Natural killer cell treated with Interleukin-12 subunit alpha and Interleukin-12 subunit beta and Interleukin-15 and Interleukin-18, amount 100 ng/mL, for 72 hours (primary cell): ENCODE measurements at regions not wholly inside any gene's neighbourhood (a gene's known extent, or its start where the extent isn't known, plus 50 kb on each side); places are given as distances from the start of the nearest gene placed in this dataset.
"Not testable (repeated sequence)": the region's sequence is repeated elsewhere in the genome, so short reads cannot be mapped to it uniquely, and the experiment has no call there.

Experiments
- ATAC-seq, 2 donors: fragments of 150-1000 bp; cut with Tn5 transposase in 1 of 2; sonication (Bioruptor Pico), chemical (Tn5 transposase) in 1 of 2; 2 replicates each; pipeline ENCODE4 v1.10.0; 2021
- DNase-seq: peaks from one replicate; pipeline ENCODE4 v3.0.0; 2022; ENCODE audit warnings: low spot score
- H3K27ac Mint-ChIP-seq, 2 donors: 1 replicate in 1 of 2; 2 replicates in 1 of 2; pipeline ENCODE4 v1.8.0; 2022; ENCODE audit warnings: mixed read lengths in 2 of 2, mild to moderate bottlenecking in 1 of 2, moderate library complexity in 1 of 2
- H3K27me3 Mint-ChIP-seq, 2 donors: 1 replicate in 1 of 2; 2 replicates in 1 of 2; pipeline ENCODE4 v1.8.0; 2022; ENCODE audit warnings: mixed read lengths in 2 of 2
- H3K36me3 Mint-ChIP-seq: one replicate; pipeline ENCODE4 v1.8.0; 2022; ENCODE audit warnings: mixed read lengths
- H3K4me1 Mint-ChIP-seq, 2 donors: 1 replicate in 1 of 2; 2 replicates in 1 of 2; pipeline ENCODE4 v1.8.0; 2022; ENCODE audit warnings: low read depth in 2 of 2, mixed read lengths in 2 of 2, mild to moderate bottlenecking in 1 of 2
- H3K4me3 Mint-ChIP-seq: one replicate; pipeline ENCODE4 v1.8.0; 2022; ENCODE audit warnings: mixed read lengths
- H3K9me3 Mint-ChIP-seq: 2 replicates; pipeline ENCODE4 v1.8.0; 2022; ENCODE audit warnings: mixed read lengths

- H3K27ac Mint-ChIP-seq = no peak overlapping the region
- no peaks in the 10 kb centered on the region for H3K36me3 Mint-ChIP-seq
- no peak overlapping the region for H3K4me3 Mint-ChIP-seq
- DNase-seq = no peak
- H3K27me3 Mint-ChIP-seq = peaks cover 0 to 7% of the 10 kb centered on the region in 2 donors
- no peaks in the 10 kb centered on the region for H3K9me3 Mint-ChIP-seq
- ATAC-seq = no peak
- no peaks in the 10 kb centered on the region for H3K4me1 Mint-ChIP-seq
Measured at GRCh38 chr15:81747026-81747425, 298.8 kb downstream of the MEX3B start.

GRCh38 chr15:81744364-81744763, 301.5 kb downstream of the MEX3B start:
- Mint-ChIP-seq H3K9me3 (no peaks in the 10 kb centered on the region), H3K4me1 (no peaks in the 10 kb centered on the region), H3K27ac (no peak overlapping the region), H3K27me3 (peaks cover 0 to 7% of the 10 kb centered on the region in 2 donors), H3K36me3 (no peaks in the 10 kb centered on the region), H3K4me3 (no peak overlapping the region)
- DNase-seq (no peak), ATAC-seq (no peak)

DNA sequence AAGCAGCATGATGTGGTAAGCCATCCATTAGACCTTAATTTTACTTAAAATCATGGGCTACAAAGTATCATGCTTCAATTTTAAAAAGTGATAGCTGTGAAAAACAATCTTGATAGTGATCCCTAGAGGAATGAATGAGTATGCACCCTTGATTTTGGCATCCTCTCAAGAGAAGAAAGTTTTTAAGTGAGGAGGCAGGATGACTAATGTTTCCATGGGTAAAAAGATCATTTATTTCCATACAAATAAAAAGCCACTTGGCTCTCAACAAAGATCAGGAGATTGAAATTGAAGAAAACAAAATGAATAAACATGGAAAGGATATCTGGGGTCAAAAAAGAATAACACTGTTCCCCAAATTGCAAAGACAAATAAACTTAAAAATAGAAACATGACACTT, 305.4 kb downstream of the MEX3B start:
- ATAC-seq (no peak), DNase-seq (no peak)
- Mint-ChIP-seq H3K27me3 (peaks cover 0 to 5% of the 10 kb centered on the region in 2 donors), H3K27ac (no peak overlapping the region), H3K4me1 (no peaks in the 10 kb centered on the region), H3K36me3 (no peaks in the 10 kb centered on the region), H3K4me3 (no peak overlapping the region), H3K9me3 (no peaks in the 10 kb centered on the region)

DNA sequence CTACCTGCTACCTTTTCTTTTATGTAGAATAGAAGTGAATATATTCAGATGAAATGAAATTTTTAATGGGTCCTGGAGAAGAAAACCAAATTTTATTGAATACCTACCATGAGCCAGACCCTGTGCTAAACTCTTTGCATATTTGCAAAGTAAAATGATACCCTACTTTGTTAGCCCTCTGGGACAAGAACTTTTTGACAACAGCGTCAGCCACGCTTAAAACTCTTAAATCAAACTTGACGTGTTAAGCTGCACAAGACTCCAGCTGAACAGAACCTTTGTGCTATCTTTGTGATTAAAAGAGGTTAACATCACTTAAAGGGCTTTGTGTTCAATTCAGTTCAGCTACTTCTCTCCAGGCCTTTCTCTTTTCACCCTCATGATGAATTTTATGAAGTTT, 316.5 kb downstream of the MEX3B start:
- peaks cover 3% of the 10 kb centered on the region for H3K9me3 Mint-ChIP-seq
- no peak overlapping the region for H3K27ac Mint-ChIP-seq
- no peaks in the 10 kb centered on the region for H3K4me1 Mint-ChIP-seq
- H3K36me3 Mint-ChIP-seq = no peaks in the 10 kb centered on the region
- peaks cover 8% of the 10 kb centered on the region in 2 donors for H3K27me3 Mint-ChIP-seq
- no peak for ATAC-seq
- DNase-seq = no peak
- H3K4me3 Mint-ChIP-seq = no peak overlapping the region

GRCh38 chr15:81728726-81729125, 317.1 kb downstream of the MEX3B start:
- Mint-ChIP-seq H3K4me1 (no peaks in the 10 kb centered on the region), H3K4me3 (no peak overlapping the region), H3K27ac (no peak overlapping the region), H3K27me3 (peaks cover 8% of the 10 kb centered on the region in 2 donors), H3K36me3 (no peaks in the 10 kb centered on the region), H3K9me3 (peaks cover 3% of the 10 kb centered on the region)
- ATAC-seq = no peak
- DNase-seq = no peak

DNA sequence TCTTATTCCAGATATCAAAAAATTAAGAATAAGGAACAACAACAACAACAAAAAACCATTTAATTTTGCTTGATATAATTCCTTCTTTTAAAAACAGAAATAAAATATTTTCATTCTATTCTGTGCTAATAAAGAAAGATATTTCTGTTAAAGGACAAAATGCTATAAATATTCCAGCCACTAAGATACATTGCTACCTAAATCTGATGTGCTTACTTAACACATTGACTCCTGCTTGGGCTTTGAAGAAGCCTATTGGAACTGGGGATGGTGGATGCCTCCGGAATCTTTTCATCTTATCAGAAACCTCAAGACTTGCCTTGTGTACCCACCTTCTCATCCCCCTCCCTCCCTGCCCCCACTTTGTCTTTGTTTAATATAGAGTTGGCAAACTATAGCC, 320.2 kb downstream of the MEX3B start:
- no peak overlapping the region for H3K4me3 Mint-ChIP-seq

GRCh38 chr15:81724536-81724935, 321.3 kb downstream of the MEX3B start:
- DNase-seq (no peak), ATAC-seq (no peak)
- H3K27me3 Mint-ChIP-seq = peaks cover 8% of the 10 kb centered on the region in 2 donors
- no peaks in the 10 kb centered on the region for H3K36me3 Mint-ChIP-seq
- no peak overlapping the region for H3K4me3 Mint-ChIP-seq
- peaks cover 4% of the 10 kb centered on the region for H3K9me3 Mint-ChIP-seq
- H3K4me1 Mint-ChIP-seq = no peaks in the 10 kb centered on the region
- H3K27ac Mint-ChIP-seq = no peak overlapping the region

More for the DNA sequence above, 320.2 kb downstream of the MEX3B start:
- DNase-seq = no peak
- ATAC-seq = no peak
- Mint-ChIP-seq H3K9me3 (peaks cover 7% of the 10 kb centered on the region), H3K36me3 (no peaks in the 10 kb centered on the region), H3K27me3 (peaks cover 8% of the 10 kb centered on the region in 2 donors), H3K4me1 (no peaks in the 10 kb centered on the region), H3K27ac (no peak overlapping the region)

DNA sequence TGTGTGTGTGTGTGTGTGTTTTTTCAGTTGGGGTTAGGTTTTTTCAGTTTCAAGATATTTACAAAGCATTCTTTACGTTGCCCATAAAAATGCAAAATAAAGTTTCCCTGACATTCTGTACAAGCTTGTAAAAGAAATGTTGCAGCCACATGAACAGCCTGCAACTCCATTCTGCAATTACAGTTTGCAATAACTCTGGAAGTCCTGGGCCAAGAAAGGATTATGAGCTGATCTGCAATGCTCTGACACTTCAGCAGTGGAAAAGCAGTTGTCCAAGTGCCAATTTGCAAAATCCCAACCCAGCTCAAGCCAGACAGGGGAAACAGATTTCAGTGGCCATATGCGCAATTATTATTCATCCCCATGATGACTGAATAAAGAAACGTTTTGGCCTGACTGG, 322.1 kb downstream of the MEX3B start:
- Mint-ChIP-seq H3K4me1 (no peaks in the 10 kb centered on the region), H3K4me3 (no peak overlapping the region), H3K36me3 (no peaks in the 10 kb centered on the region), H3K27me3 (peaks cover 8% of the 10 kb centered on the region in 2 donors), H3K27ac (no peak overlapping the region), H3K9me3 (peaks cover 3% of the 10 kb centered on the region)
- DNase-seq (no peak), ATAC-seq (no peak)

- ATAC-seq (no peak), DNase-seq (no peak)
- no peak overlapping the region for H3K27ac Mint-ChIP-seq
- H3K4me1 Mint-ChIP-seq = no peaks in the 10 kb centered on the region
- H3K4me3 Mint-ChIP-seq = no peak overlapping the region
- H3K9me3 Mint-ChIP-seq = peaks cover 3% of the 10 kb centered on the region
- H3K27me3 Mint-ChIP-seq = peaks cover 6 to 13% of the 10 kb centered on the region in 2 donors
- no peaks in the 10 kb centered on the region for H3K36me3 Mint-ChIP-seq
Measured at GRCh38 chr15:81723113-81723651, 322.6 kb downstream of the MEX3B start.

DNA sequence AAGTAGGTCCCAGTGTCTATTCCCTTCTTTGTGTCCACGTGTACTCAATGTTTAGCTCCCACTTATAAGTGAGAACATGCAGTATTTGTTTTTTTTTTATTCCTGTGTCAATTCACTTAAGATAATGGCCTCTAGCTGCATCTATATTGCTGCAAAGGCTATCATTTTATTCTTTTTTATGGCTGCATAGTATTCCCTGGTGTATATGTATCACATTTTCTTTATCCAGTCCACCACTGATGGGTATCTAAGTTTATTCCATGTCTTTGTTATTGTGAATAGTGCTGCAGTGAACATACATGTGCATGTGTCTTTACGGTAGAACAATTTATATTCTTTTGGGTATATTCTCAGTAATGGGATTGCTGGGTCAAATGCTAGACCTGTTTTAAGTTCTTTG, 329.4 kb downstream of the MEX3B start:
- not testable (repeated sequence) for H3K36me3 Mint-ChIP-seq

DNA sequence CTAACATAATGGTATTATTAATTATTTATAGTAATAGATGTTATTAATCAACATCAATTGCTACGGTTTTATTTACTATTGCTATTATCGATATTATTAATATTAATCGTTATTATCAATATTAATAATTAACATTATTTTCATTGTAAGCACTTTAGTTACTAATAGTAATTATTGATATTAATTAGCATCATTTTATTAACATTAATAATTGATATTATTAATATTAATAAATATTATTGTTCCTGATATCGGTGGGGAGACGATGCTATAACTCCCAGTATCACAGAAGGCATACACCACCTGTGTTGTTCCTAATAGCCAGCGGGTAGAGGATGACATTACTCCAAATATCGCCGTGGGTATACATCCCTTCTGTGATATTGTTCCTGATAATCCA, 335.5 kb downstream of the MEX3B start:
- ATAC-seq (no peak), DNase-seq (no peak)
- peaks cover 2% of the 10 kb centered on the region for H3K9me3 Mint-ChIP-seq
- peaks cover 0 to 6% of the 10 kb centered on the region in 2 donors for H3K27me3 Mint-ChIP-seq
- H3K4me3 Mint-ChIP-seq = no peak overlapping the region
- no peak overlapping the region for H3K27ac Mint-ChIP-seq
- no peaks in the 10 kb centered on the region for H3K4me1 Mint-ChIP-seq
- no peaks in the 10 kb centered on the region for H3K36me3 Mint-ChIP-seq

More for the DNA sequence above, 329.4 kb downstream of the MEX3B start:
- not testable (repeated sequence) for DNase-seq, H3K27me3 Mint-ChIP-seq, ATAC-seq, H3K4me3 Mint-ChIP-seq, H3K27ac Mint-ChIP-seq, H3K9me3 Mint-ChIP-seq, H3K4me1 Mint-ChIP-seq

GRCh38 chr15:81706816-81707346, 332.9 kb upstream of the TMC3 start:
- H3K4me1 Mint-ChIP-seq, DNase-seq, H3K27ac Mint-ChIP-seq, H3K9me3 Mint-ChIP-seq, H3K36me3 Mint-ChIP-seq, ATAC-seq, H3K27me3 Mint-ChIP-seq, H3K4me3 Mint-ChIP-seq: not testable (repeated sequence)

- not testable (repeated sequence) for H3K27ac Mint-ChIP-seq, H3K4me1 Mint-ChIP-seq, H3K36me3 Mint-ChIP-seq, ATAC-seq, H3K27me3 Mint-ChIP-seq, DNase-seq, H3K4me3 Mint-ChIP-seq, H3K9me3 Mint-ChIP-seq
Measured at GRCh38 chr15:81705727-81706126, 331.7 kb upstream of the TMC3 start.

DNA sequence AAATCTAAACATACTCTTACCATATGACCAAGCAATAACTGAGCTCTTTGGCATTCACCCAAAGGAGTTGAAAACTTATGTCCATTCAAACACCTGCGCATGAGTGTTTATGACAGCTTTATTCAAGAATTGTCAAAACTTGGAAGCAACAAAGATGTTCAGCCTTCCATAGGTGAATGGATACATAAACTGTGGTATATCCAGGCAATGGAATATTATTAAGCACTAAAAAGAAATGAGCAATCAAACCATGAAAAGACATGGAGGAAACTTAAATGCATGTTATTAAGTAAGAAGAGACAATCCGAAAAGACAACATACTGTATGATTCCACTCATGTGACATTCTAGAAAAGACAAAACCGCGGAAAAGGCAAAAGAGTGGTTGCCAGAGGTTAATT, 312.0 kb upstream of the TMC3 start:
- DNase-seq = no peak
- no peak overlapping the region for H3K27ac Mint-ChIP-seq

DNA sequence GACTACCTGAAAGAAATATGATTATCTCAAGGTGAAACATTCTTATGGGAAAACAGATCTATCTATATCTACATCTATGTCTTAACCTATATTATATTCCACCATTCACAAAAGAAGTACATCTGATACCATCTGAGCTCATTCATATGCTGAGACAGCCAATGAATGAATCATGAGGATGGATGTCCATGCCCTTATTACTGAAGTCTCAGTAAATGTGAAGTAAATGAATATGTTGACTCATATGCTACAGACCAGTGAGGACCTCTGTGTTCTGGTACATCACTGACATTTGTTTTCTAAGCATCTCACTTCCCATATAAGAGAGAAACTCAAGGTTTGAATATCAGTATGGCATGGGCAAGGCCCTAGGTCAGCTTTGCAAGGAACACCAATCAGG, 311.2 kb upstream of the TMC3 start:
- peaks cover 5% of the 10 kb centered on the region for H3K36me3 Mint-ChIP-seq
- peaks cover 0 to 15% of the 10 kb centered on the region in 2 donors for H3K27me3 Mint-ChIP-seq
- H3K4me1 Mint-ChIP-seq = no peaks in the 10 kb centered on the region
- H3K9me3 Mint-ChIP-seq = peaks cover 15% of the 10 kb centered on the region
- H3K4me3 Mint-ChIP-seq = no peak overlapping the region
- no peak for ATAC-seq
- DNase-seq = no peak
- H3K27ac Mint-ChIP-seq = no peak overlapping the region

More for the DNA sequence above, 312.0 kb upstream of the TMC3 start:
- H3K4me3 Mint-ChIP-seq = no peak overlapping the region
- no peak for ATAC-seq
- H3K36me3 Mint-ChIP-seq = peaks cover 5% of the 10 kb centered on the region
- peaks cover 15% of the 10 kb centered on the region for H3K9me3 Mint-ChIP-seq
- H3K4me1 Mint-ChIP-seq = no peaks in the 10 kb centered on the region
- peaks cover 0 to 15% of the 10 kb centered on the region in 2 donors for H3K27me3 Mint-ChIP-seq
